ENCODE measurements at regions not wholly inside any gene's neighbourhood (a gene's known extent, or its start where the extent isn't known, plus 50 kb on each side); places are given as distances from the start of the nearest gene placed in this dataset.

- Histone ChIP-seq H3K36me3 (ENCODE audit: insufficient read depth, low read length) (no peaks in the 10 kb centered on the region), H3K4me3 (ENCODE audit: low read length) (no peak overlapping the region), H3K9me3 (ENCODE audit: low read length) (no peaks in the 10 kb centered on the region), H3K27me3 (ENCODE audit: insufficient read depth, low read length) (no peaks in the 10 kb centered on the region), H2AFZ (ENCODE audit: low read depth, low read length) (no peak overlapping the region), H3K4me1 (ENCODE audit: insufficient read depth, low read length) (no peaks in the 10 kb centered on the region)
These were observed 102.5 kb upstream of the SLITRK1 start for GRCh38 chr13:83984793-83985192.

GRCh38 chr13:83980331-83980730 is 98.1 kb upstream of the SLITRK1 start:
- Histone ChIP-seq H3K27me3 (ENCODE audit: insufficient read depth, low read length) (no peaks in the 10 kb centered on the region), H3K36me3 (ENCODE audit: insufficient read depth, low read length) (no peaks in the 10 kb centered on the region), H3K9me3 (ENCODE audit: low read length) (no peaks in the 10 kb centered on the region), H2AFZ (ENCODE audit: low read depth, low read length) (no peak overlapping the region), H3K4me3 (ENCODE audit: low read length) (no peak overlapping the region), H3K4me1 (ENCODE audit: insufficient read depth, low read length) (no peaks in the 10 kb centered on the region)

- no peaks in the 10 kb centered on the region for H3K27me3 ChIP-seq (ENCODE audit: insufficient read depth, low read length)
- no peak overlapping the region for H3K4me3 ChIP-seq (ENCODE audit: low read length)
- no peaks in the 10 kb centered on the region for H3K9me3 ChIP-seq (ENCODE audit: low read length)
- H3K36me3 ChIP-seq (ENCODE audit: insufficient read depth, low read length): no peaks in the 10 kb centered on the region
- no peak overlapping the region for H2AFZ ChIP-seq (ENCODE audit: low read depth, low read length)
- H3K4me1 ChIP-seq (ENCODE audit: insufficient read depth, low read length): no peaks in the 10 kb centered on the region
These were observed 93.4 kb upstream of the SLITRK1 start for GRCh38 chr13:83975655-83976165.

GRCh38 chr13:83958531-83958930 is 76.3 kb upstream of the SLITRK1 start:
- Histone ChIP-seq H3K9me3 (ENCODE audit: low read length) (no peaks in the 10 kb centered on the region), H3K27me3 (ENCODE audit: insufficient read depth, low read length) (no peaks in the 10 kb centered on the region), H3K36me3 (ENCODE audit: insufficient read depth, low read length) (no peaks in the 10 kb centered on the region), H3K4me3 (ENCODE audit: low read length) (no peak overlapping the region), H2AFZ (ENCODE audit: low read depth, low read length) (no peak overlapping the region), H3K4me1 (ENCODE audit: insufficient read depth, low read length) (no peaks in the 10 kb centered on the region)

- no peaks in the 10 kb centered on the region for H3K9me3 ChIP-seq (ENCODE audit: low read length)
- no peaks in the 10 kb centered on the region for H3K4me1 ChIP-seq (ENCODE audit: insufficient read depth, low read length)
- no peaks in the 10 kb centered on the region for H3K27me3 ChIP-seq (ENCODE audit: insufficient read depth, low read length)
- H3K36me3 ChIP-seq (ENCODE audit: insufficient read depth, low read length): no peaks in the 10 kb centered on the region
- no peak overlapping the region for H2AFZ ChIP-seq (ENCODE audit: low read depth, low read length)
- no peak overlapping the region for H3K4me3 ChIP-seq (ENCODE audit: low read length)
These were observed 72.7 kb upstream of the SLITRK1 start for GRCh38 chr13:83955011-83955410.

- no peak overlapping the region for H2AFZ ChIP-seq (ENCODE audit: low read depth, low read length)
- H3K4me3 ChIP-seq (ENCODE audit: low read length): no peak overlapping the region
These were observed 71.6 kb upstream of the SLITRK1 start for GRCh38 chr13:83953916-83954315.

GRCh38 chr13:83950293-83950692 is 68.0 kb upstream of the SLITRK1 start:
- Histone ChIP-seq H3K4me3 (ENCODE audit: low read length) (no peak overlapping the region), H2AFZ (ENCODE audit: low read depth, low read length) (no peak overlapping the region), H3K36me3 (ENCODE audit: insufficient read depth, low read length) (no peaks in the 10 kb centered on the region), H3K4me1 (ENCODE audit: insufficient read depth, low read length) (no peaks in the 10 kb centered on the region), H3K9me3 (ENCODE audit: low read length) (no peaks in the 10 kb centered on the region), H3K27me3 (ENCODE audit: insufficient read depth, low read length) (no peaks in the 10 kb centered on the region)

More at GRCh38 chr13:83953916-83954315, 71.6 kb upstream of the SLITRK1 start:
- Histone ChIP-seq H3K36me3 (ENCODE audit: insufficient read depth, low read length) (no peaks in the 10 kb centered on the region), H3K4me1 (ENCODE audit: insufficient read depth, low read length) (no peaks in the 10 kb centered on the region), H3K9me3 (ENCODE audit: low read length) (no peaks in the 10 kb centered on the region), H3K27me3 (ENCODE audit: insufficient read depth, low read length) (no peaks in the 10 kb centered on the region)

- H3K9me3 ChIP-seq (ENCODE audit: low read length): peaks cover 2% of the 10 kb centered on the region
- H2AFZ ChIP-seq (ENCODE audit: low read depth, low read length): no peak overlapping the region
- no peaks in the 10 kb centered on the region for H3K27me3 ChIP-seq (ENCODE audit: insufficient read depth, low read length)
- no peaks in the 10 kb centered on the region for H3K36me3 ChIP-seq (ENCODE audit: insufficient read depth, low read length)
- H3K4me3 ChIP-seq (ENCODE audit: low read length): no peak overlapping the region
- H3K4me1 ChIP-seq (ENCODE audit: insufficient read depth, low read length): peaks cover 2% of the 10 kb centered on the region
These were observed 61.4 kb upstream of the SLITRK1 start for GRCh38 chr13:83943530-83944279.

- Histone ChIP-seq H3K4me3 (ENCODE audit: low read length) (no peak overlapping the region), H3K27me3 (ENCODE audit: insufficient read depth, low read length) (no peaks in the 10 kb centered on the region), H3K36me3 (ENCODE audit: insufficient read depth, low read length) (no peaks in the 10 kb centered on the region), H3K9me3 (ENCODE audit: low read length) (peaks cover 2% of the 10 kb centered on the region), H3K4me1 (ENCODE audit: insufficient read depth, low read length) (peaks cover 2% of the 10 kb centered on the region), H2AFZ (ENCODE audit: low read depth, low read length) (no peak overlapping the region)
These were observed 59.5 kb upstream of the SLITRK1 start for GRCh38 chr13:83941701-83942335.

- Histone ChIP-seq H3K4me1 (ENCODE audit: insufficient read depth, low read length) (peaks cover 2% of the 10 kb centered on the region), H3K4me3 (ENCODE audit: low read length) (no peak overlapping the region), H2AFZ (ENCODE audit: low read depth, low read length) (no peak overlapping the region), H3K9me3 (ENCODE audit: low read length) (peaks cover 2% of the 10 kb centered on the region), H3K36me3 (ENCODE audit: insufficient read depth, low read length) (no peaks in the 10 kb centered on the region), H3K27me3 (ENCODE audit: insufficient read depth, low read length) (no peaks in the 10 kb centered on the region)
These were observed 58.5 kb upstream of the SLITRK1 start for GRCh38 chr13:83940742-83941141.

GRCh38 chr13:83937579-83937978 is 55.3 kb upstream of the SLITRK1 start:
- H3K9me3 ChIP-seq (ENCODE audit: low read length): peaks cover 2% of the 10 kb centered on the region
- H3K27me3 ChIP-seq (ENCODE audit: insufficient read depth, low read length): no peaks in the 10 kb centered on the region
- H3K4me3 ChIP-seq (ENCODE audit: low read length): no peak overlapping the region
- no peaks in the 10 kb centered on the region for H3K4me1 ChIP-seq (ENCODE audit: insufficient read depth, low read length)
- no peak overlapping the region for H2AFZ ChIP-seq (ENCODE audit: low read depth, low read length)
- H3K36me3 ChIP-seq (ENCODE audit: insufficient read depth, low read length): no peaks in the 10 kb centered on the region

- H3K36me3 ChIP-seq (ENCODE audit: insufficient read depth, low read length): no peaks in the 10 kb centered on the region
- H3K27me3 ChIP-seq (ENCODE audit: insufficient read depth, low read length): no peaks in the 10 kb centered on the region
- no peak overlapping the region for H3K4me3 ChIP-seq (ENCODE audit: low read length)
- H2AFZ ChIP-seq (ENCODE audit: low read depth, low read length): no peak overlapping the region
- H3K9me3 ChIP-seq (ENCODE audit: low read length): no peaks in the 10 kb centered on the region
- H3K4me1 ChIP-seq (ENCODE audit: insufficient read depth, low read length): no peaks in the 10 kb centered on the region
These were observed 53.3 kb upstream of the SLITRK1 start for GRCh38 chr13:83935566-83935965.

All from neuron (in vitro differentiated cells).